ENCODE measurements at regions not wholly inside any gene's neighbourhood (a gene's known extent, or its start where the extent isn't known, plus 50 kb on each side); places are given as distances from the start of the nearest gene placed in this dataset.
A peak's percentile ranks its signal among the peaks of the same experiment; 100 is the strongest.
"Not testable (repeated sequence)": the region's sequence is repeated elsewhere in the genome, so short reads cannot be mapped to it uniquely, and the experiment has no call there.

GRCh38 chr19:30103981-30104380 is 161.9 kb downstream of the URI1 start:
- DNase-seq = no peak

- DNase-seq = no peak
Observed at GRCh38 chr19:30105316-30105715, 163.3 kb downstream of the URI1 start.

- DNase-seq = no peak
Observed at GRCh38 chr19:30105727-30106126, 163.7 kb downstream of the URI1 start.

- DNase-seq = no peak
Observed at GRCh38 chr19:30106417-30107095, 164.5 kb downstream of the URI1 start.

- no peak for DNase-seq
Observed at GRCh38 chr19:30107251-30107650, 165.2 kb downstream of the URI1 start.

- DNase-seq = no peak
Observed at GRCh38 chr19:30109565-30109964, 167.5 kb downstream of the URI1 start.

GRCh38 chr19:30111021-30111855 is 169.2 kb downstream of the URI1 start:
- DNase-seq = no peak

- DNase-seq = no peak
Observed at GRCh38 chr19:30112171-30112570, 170.1 kb downstream of the URI1 start.

GRCh38 chr19:30112666-30113065 is 170.6 kb downstream of the URI1 start:
- no peak for DNase-seq

GRCh38 chr19:30113186-30113585 is 171.1 kb downstream of the URI1 start:
- peak; percentile 16 for DNase-seq

GRCh38 chr19:30114095-30114494 is 172.1 kb downstream of the URI1 start:
- not testable (repeated sequence) for DNase-seq

- no peak for DNase-seq
Observed at GRCh38 chr19:30115947-30116346, 173.9 kb downstream of the URI1 start.

- DNase-seq = no peak
Observed at GRCh38 chr19:30116530-30116929, 174.5 kb downstream of the URI1 start.

- DNase-seq = peak; percentile 62
Observed at GRCh38 chr19:30116984-30117555, 175.0 kb downstream of the URI1 start.

GRCh38 chr19:30117636-30118145 is 175.7 kb downstream of the URI1 start:
- DNase-seq = no peak

GRCh38 chr19:30118221-30118620 is 176.2 kb downstream of the URI1 start:
- DNase-seq = no peak

- DNase-seq = no peak
Observed at GRCh38 chr19:30118760-30119159, 176.7 kb downstream of the URI1 start.

GRCh38 chr19:30119180-30119908 is 177.3 kb downstream of the URI1 start:
- DNase-seq = peak; percentile 90

GRCh38 chr19:30120860-30121484 is 178.9 kb downstream of the URI1 start:
- DNase-seq = no peak

- peak; percentile 97 for DNase-seq
Observed at GRCh38 chr19:30122431-30122830, 180.4 kb downstream of the URI1 start.

- peak; percentile 52 for DNase-seq
Observed at GRCh38 chr19:30123119-30123518, 181.1 kb downstream of the URI1 start.

- DNase-seq = no peak
Observed at GRCh38 chr19:30123611-30124010, 181.6 kb downstream of the URI1 start.

- DNase-seq = no peak
Observed at GRCh38 chr19:30128211-30128610, 186.2 kb downstream of the URI1 start.
